HepG2 (cell line): ENCODE measurements at regions not wholly inside any gene's neighbourhood (a gene's known extent, or its start where the extent isn't known, plus 50 kb on each side); places are given as distances from the start of the nearest gene placed in this dataset.

ENCODE experiments used
- ATAC-seq: fragments of 200-7000 bp; cut with Tn5 transposase; 3 replicates; pipeline ENCODE4 v1.9.1; 2020; ENCODE audit warnings: mild to moderate bottlenecking, moderate library complexity
- BruUV-seq: library from RNA; stranded (reverse); fragments of 400-500 nt; replicated peaks from 2 replicates; lab custom pipeline; 2021; lab: Mats Ljungman, UMichigan
- CTCF ChIA-PET: fragments of 300-600 bp; formaldehyde crosslinking; extraction: SDS; loops from one replicate; lab custom pipeline; 2021; ENCODE audit warnings: low total read pairs, inconsistent platforms, low intra/inter-chr PET ratio; lab: Yijun Ruan, JAX
- POLR2A ChIA-PET: fragments of 350-600 bp; sonication (Branson Sonifier 250); formaldehyde crosslinking; loops from one replicate; lab custom pipeline; 2020; ENCODE audit warnings: antibody characterized with exemption, inconsistent platforms; lab: Yijun Ruan, JAX
- DNase-seq: peaks from one replicate; pipeline ENCODE4 v3.0.0-alpha.2; 2015; ENCODE audit warnings: low spot score
- FAIRE-seq: peaks from 3 replicates; lab custom pipeline; 2011; peaks lifted over from hg19 to GRCh38; lab: Jason Lieb, UNC
- H2AFZ ChIP-seq: one replicate; pipeline ENCODE4 v1.6.1; 2011; ENCODE audit warnings: low read length, inconsistent platforms
- H3K27ac ChIP-seq: fragments of 300-600 bp; 3 replicates; pipeline ENCODE4 v1.8.0; 2011; ENCODE audit warnings: mixed run types, mild to moderate bottlenecking, mixed read lengths, low read length, inconsistent platforms; ENCODE audit not compliant: insufficient read depth; ENCODE audit errors: extremely low read length
- H3K27me3 ChIP-seq, 2 experiments: fragments of 200-600 bp in 1 of 2; 2 replicates in 1 of 2; 3 replicates in 1 of 2; pipeline versions ENCODE4 v1.6.0 to v1.8.0; 2011; ENCODE audit warnings: low read length in 2 of 2, mild to moderate bottlenecking in 2 of 2, moderate library complexity in 2 of 2, inconsistent platforms in 1 of 2; ENCODE audit not compliant: insufficient read depth in 2 of 2, control insufficient read depth in 1 of 2
- H3K36me3 ChIP-seq, 2 experiments: fragments of 200-600 bp in 1 of 2; replicated peaks in 1 of 2; 2 replicates in 1 of 2; 3 replicates in 1 of 2; pipeline versions ENCODE4 v1.5.1 to v1.8.0; 2011; ENCODE audit warnings: low read length in 2 of 2, inconsistent platforms in 1 of 2; ENCODE audit not compliant: insufficient read depth in 2 of 2, control insufficient read depth in 1 of 2
- H3K4me1 ChIP-seq: 2 replicates; pipeline ENCODE4 v1.5.1; 2012; ENCODE audit warnings: low read length, inconsistent platforms; ENCODE audit not compliant: insufficient read depth
- H3K4me2 ChIP-seq: 2 replicates; pipeline ENCODE4 v1.6.0; 2011; ENCODE audit warnings: low read depth, low read length, inconsistent platforms
- H3K4me3 ChIP-seq, 3 experiments: fragments of 200-600 bp in 1 of 3; sonication (generic), shearing (Covaris generic) in 1 of 3; replicated peaks in 1 of 3; 2 replicates each; pipeline ENCODE4 v1.5.1; 2011 to 2016; ENCODE audit warnings: low read length in 3 of 3, inconsistent platforms in 2 of 3, low read depth in 2 of 3, mild to moderate bottlenecking in 2 of 3, control low read depth in 1 of 3, mixed read lengths in 1 of 3; ENCODE audit not compliant: insufficient read depth in 1 of 3
- H3K79me2 ChIP-seq: one replicate; pipeline ENCODE4 v1.6.1; 2011; ENCODE audit warnings: low read length, inconsistent platforms; ENCODE audit not compliant: insufficient read depth
- H3K9ac ChIP-seq: 2 replicates; pipeline ENCODE4 v1.6.0; 2011; ENCODE audit warnings: mild to moderate bottlenecking, low read depth, low read length, inconsistent platforms; ENCODE audit not compliant: insufficient read depth
- H3K9me3 ChIP-seq: 2 replicates; pipeline ENCODE4 v1.5.1; 2012; ENCODE audit warnings: mild to moderate bottlenecking, low read length
- H4K20me1 ChIP-seq: 2 replicates; pipeline ENCODE4 v1.6.0; 2011; ENCODE audit warnings: inconsistent platforms, mild to moderate bottlenecking, low read length, moderate library complexity; ENCODE audit not compliant: insufficient read depth
- ADNP ChIP-seq: sonication (generic); formaldehyde crosslinking; IDR thresholded peaks from 2 replicates; pipeline ENCODE4 v1.4.0; 2020; ENCODE audit warnings: missing genetic modification reagents
- FOXA1 ChIP-seq, 2 experiments: fragments of 450-650 bp in 1 of 2; sonication (generic) in 1 of 2; formaldehyde crosslinking in 1 of 2; IDR thresholded peaks; 2 replicates each; pipeline versions ENCODE4 v1.4.0 to v1.6.1; 2016 to 2020; ENCODE audit warnings: missing genetic modification reagents in 1 of 2
- MAX ChIP-seq: IDR thresholded peaks from 2 replicates; pipeline ENCODE4 v1.6.1; 2012; ENCODE audit warnings: inconsistent platforms
- RBFOX2 ChIP-seq: fragments of 200-400 bp; formaldehyde crosslinking; IDR thresholded peaks from 2 replicates; pipeline ENCODE4 v1.6.1; 2017; ENCODE audit warnings: low read depth, mild to moderate bottlenecking, low read length
- SMARCE1 ChIP-seq: fragments of 450-650 bp; IDR thresholded peaks from 2 replicates; pipeline ENCODE4 v1.6.1; 2017; ENCODE audit warnings: borderline replicate concordance
- STAG1 ChIP-seq: sonication (generic); formaldehyde crosslinking; IDR thresholded peaks from 2 replicates; pipeline ENCODE4 v1.4.0; 2020; ENCODE audit warnings: missing genetic modification reagents
- ZNF10 ChIP-seq: sonication (generic); formaldehyde crosslinking; IDR thresholded peaks from 2 replicates; pipeline ENCODE4 v1.4.0; 2020; ENCODE audit warnings: mild to moderate bottlenecking, low read depth, missing genetic modification reagents, borderline replicate concordance
- ZNF121 ChIP-seq: sonication (generic); formaldehyde crosslinking; IDR thresholded peaks from 2 replicates; pipeline ENCODE4 v1.5.0; 2020; ENCODE audit warnings: mild to moderate bottlenecking, missing genetic modification reagents
- ZNF24 ChIP-seq: fragments of 450-650 bp; IDR thresholded peaks from 2 replicates; pipeline ENCODE4 v1.6.1; 2017; ENCODE audit warnings: antibody characterized with exemption, mild to moderate bottlenecking
- ZNF335 ChIP-seq: sonication (generic); formaldehyde crosslinking; IDR thresholded peaks from 2 replicates; pipeline ENCODE4 v1.4.0; 2020; ENCODE audit warnings: missing genetic modification reagents
- ZNF468 ChIP-seq: sonication (generic); formaldehyde crosslinking; IDR thresholded peaks from 2 replicates; pipeline ENCODE4 v1.8.0; 2022; ENCODE audit warnings: mild to moderate bottlenecking, moderate library complexity, missing genetic modification reagents
- ZNF510 ChIP-seq: sonication (generic); formaldehyde crosslinking; IDR thresholded peaks from 2 replicates; pipeline ENCODE4 v1.4.0; 2020; ENCODE audit warnings: low read depth, mild to moderate bottlenecking, missing genetic modification reagents
- ZNF558 ChIP-seq: sonication (generic); formaldehyde crosslinking; IDR thresholded peaks from 2 replicates; pipeline ENCODE4 v1.9.0; 2022; ENCODE audit warnings: mild to moderate bottlenecking, missing genetic modification reagents, borderline replicate concordance
- ZNF674 ChIP-seq: sonication (generic); formaldehyde crosslinking; IDR thresholded peaks from 2 replicates; pipeline ENCODE4 v1.5.0; 2020; ENCODE audit warnings: low read depth, mild to moderate bottlenecking, missing genetic modification reagents
- ZNF816 ChIP-seq: sonication (generic); formaldehyde crosslinking; IDR thresholded peaks from 2 replicates; pipeline ENCODE4 v1.8.0; 2022; ENCODE audit warnings: missing genetic modification reagents, mild to moderate bottlenecking, borderline replicate concordance
- ZSCAN22 ChIP-seq: sonication (generic); formaldehyde crosslinking; IDR thresholded peaks from 2 replicates; pipeline ENCODE4 v1.4.0; 2020; ENCODE audit warnings: mild to moderate bottlenecking, missing genetic modification reagents
- WGBS: methylation state at CpG from one replicate; pipeline ENCODE4 v1.1.6; 2017; ENCODE audit warnings: low lambda C conversion rate; 5-methylcytosine and 5-hydroxymethylcytosine counted together
- in situ Hi-C: cut with HindIII; loops from 2 replicates; pipeline ENCODE4 v1.10.0; 2017; ENCODE audit warnings: low pct_unique_long_range_greater_than_20kb; ENCODE audit not compliant: extremely low pct_ligation_motif_present
- intact Hi-C: fragments of 100-400 bp; cut with micrococcal nuclease; formaldehyde crosslinking; loops from one replicate; pipeline ENCODE4 v1.10.0; 2022; ENCODE audit not compliant: unreplicated experiment
- TF ChIP-seq, protein P1 (sequence below): sonication (generic); formaldehyde crosslinking; IDR thresholded peaks from 2 replicates; pipeline ENCODE4 v1.5.1; 2020; ENCODE audit warnings: missing genetic modification reagents, mild to moderate bottlenecking, borderline replicate concordance
- TF ChIP-seq, protein P2 (sequence below): sonication (generic); formaldehyde crosslinking; IDR thresholded peaks from 2 replicates; pipeline ENCODE4 v1.9.0; 2021; ENCODE audit warnings: missing genetic modification reagents, borderline replicate concordance
- TF ChIP-seq, protein P3 (sequence below): sonication (generic); formaldehyde crosslinking; IDR thresholded peaks from 2 replicates; pipeline ENCODE4 v1.5.1; 2020; ENCODE audit warnings: mild to moderate bottlenecking, moderate library complexity, missing genetic modification reagents
- TF ChIP-seq, protein P4 (sequence below): sonication (generic); formaldehyde crosslinking; IDR thresholded peaks from 2 replicates; pipeline ENCODE4 v1.4.0; 2020; ENCODE audit warnings: missing genetic modification reagents

DNA sequence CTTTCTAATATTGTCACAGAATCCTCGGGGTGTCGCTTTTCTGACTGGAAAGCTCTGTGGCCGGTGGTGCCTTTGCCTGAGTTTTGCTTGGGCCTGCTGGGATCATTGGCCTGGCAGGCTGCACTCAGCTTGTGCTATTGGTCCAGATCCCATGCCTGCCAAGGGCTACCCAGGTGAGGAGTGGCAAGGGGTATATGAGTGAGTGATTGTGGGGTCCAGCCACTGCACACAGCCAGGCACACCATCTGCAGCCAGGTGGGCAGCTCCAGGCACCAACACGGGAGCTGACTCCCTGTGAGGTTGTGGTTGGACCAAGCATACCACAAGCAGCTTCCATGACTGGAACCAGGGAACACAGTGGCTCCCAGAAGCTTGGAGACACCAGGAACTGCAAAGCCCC lies 557.2 kb downstream of the SI start:
- no peak for TF ChIP-seq MAX
- no peak for TF ChIP-seq ZNF10 (CRISPR knock-in tag)
- no peak for TF ChIP-seq STAG1 (CRISPR knock-in tag)
- no peak for TF ChIP-seq ZNF121
- no peak for TF ChIP-seq ZNF510
- TF ChIP-seq FOXA1 (IDR thresholded peaks at IDR 0.05): no peak
- TF ChIP-seq FOXA1 (CRISPR knock-in tag; IDR thresholded peaks at IDR 0.05): no peak
- TF ChIP-seq, protein P1, sequence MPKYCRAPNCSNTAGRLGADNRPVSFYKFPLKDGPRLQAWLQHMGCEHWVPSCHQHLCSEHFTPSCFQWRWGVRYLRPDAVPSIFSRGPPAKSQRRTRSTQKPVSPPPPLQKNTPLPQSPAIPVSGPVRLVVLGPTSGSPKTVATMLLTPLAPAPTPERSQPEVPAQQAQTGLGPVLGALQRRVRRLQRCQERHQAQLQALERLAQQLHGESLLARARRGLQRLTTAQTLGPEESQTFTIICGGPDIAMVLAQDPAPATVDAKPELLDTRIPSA: no peak
- no peak for TF ChIP-seq ZNF558
- no peak for TF ChIP-seq ZNF335 (CRISPR knock-in tag)
- no peak for TF ChIP-seq SMARCE1
- TF ChIP-seq ADNP: no peak
- TF ChIP-seq, protein P2, sequence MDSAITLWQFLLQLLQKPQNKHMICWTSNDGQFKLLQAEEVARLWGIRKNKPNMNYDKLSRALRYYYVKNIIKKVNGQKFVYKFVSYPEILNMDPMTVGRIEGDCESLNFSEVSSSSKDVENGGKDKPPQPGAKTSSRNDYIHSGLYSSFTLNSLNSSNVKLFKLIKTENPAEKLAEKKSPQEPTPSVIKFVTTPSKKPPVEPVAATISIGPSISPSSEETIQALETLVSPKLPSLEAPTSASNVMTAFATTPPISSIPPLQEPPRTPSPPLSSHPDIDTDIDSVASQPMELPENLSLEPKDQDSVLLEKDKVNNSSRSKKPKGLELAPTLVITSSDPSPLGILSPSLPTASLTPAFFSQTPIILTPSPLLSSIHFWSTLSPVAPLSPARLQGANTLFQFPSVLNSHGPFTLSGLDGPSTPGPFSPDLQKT (CRISPR knock-in tag): no peak
- TF ChIP-seq ZNF468: no peak
- no peak for TF ChIP-seq ZNF24
- no peak for TF ChIP-seq ZNF816
- no peak for TF ChIP-seq ZSCAN22
- no peak for TF ChIP-seq RBFOX2
- TF ChIP-seq ZNF674 (CRISPR knock-in tag): no peak
- TF ChIP-seq, protein P3, sequence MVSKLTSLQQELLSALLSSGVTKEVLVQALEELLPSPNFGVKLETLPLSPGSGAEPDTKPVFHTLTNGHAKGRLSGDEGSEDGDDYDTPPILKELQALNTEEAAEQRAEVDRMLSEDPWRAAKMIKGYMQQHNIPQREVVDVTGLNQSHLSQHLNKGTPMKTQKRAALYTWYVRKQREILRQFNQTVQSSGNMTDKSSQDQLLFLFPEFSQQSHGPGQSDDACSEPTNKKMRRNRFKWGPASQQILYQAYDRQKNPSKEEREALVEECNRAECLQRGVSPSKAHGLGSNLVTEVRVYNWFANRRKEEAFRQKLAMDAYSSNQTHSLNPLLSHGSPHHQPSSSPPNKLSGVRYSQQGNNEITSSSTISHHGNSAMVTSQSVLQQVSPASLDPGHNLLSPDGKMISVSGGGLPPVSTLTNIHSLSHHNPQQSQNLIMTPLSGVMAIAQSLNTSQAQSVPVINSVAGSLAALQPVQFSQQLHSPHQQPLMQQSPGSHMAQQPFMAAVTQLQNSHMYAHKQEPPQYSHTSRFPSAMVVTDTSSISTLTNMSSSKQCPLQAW (CRISPR knock-in tag): no peak
- TF ChIP-seq, protein P4, sequence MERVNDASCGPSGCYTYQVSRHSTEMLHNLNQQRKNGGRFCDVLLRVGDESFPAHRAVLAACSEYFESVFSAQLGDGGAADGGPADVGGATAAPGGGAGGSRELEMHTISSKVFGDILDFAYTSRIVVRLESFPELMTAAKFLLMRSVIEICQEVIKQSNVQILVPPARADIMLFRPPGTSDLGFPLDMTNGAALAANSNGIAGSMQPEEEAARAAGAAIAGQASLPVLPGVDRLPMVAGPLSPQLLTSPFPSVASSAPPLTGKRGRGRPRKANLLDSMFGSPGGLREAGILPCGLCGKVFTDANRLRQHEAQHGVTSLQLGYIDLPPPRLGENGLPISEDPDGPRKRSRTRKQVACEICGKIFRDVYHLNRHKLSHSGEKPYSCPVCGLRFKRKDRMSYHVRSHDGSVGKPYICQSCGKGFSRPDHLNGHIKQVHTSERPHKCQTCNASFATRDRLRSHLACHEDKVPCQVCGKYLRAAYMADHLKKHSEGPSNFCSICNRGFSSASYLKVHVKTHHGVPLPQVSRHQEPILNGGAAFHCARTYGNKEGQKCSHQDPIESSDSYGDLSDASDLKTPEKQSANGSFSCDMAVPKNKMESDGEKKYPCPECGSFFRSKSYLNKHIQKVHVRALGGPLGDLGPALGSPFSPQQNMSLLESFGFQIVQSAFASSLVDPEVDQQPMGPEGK (CRISPR knock-in tag): no peak
- TF ChIP-seq, all 625 proteins: peak for 0
- H3K79me2 ChIP-seq: no peaks in the 10 kb centered on the region
- in situ Hi-C loops (no loop called here), intact Hi-C loops (no loop called here)
- H3K9me3 ChIP-seq: no peaks in the 10 kb centered on the region
- H3K9ac ChIP-seq: no peak overlapping the region
- 0% methylated on average over 3 of the region's 4 CpGs for WGBS
- no peaks in the 10 kb centered on the region for H3K27me3 ChIP-seq
- ChIA-PET CTCF (no interaction called here), POLR2A (no interaction called here)
- FAIRE-seq (no peak), ATAC-seq (no peak), DNase-seq (no peak)
- no peak overlapping the region for H3K4me2 ChIP-seq
- no peaks in the 10 kb centered on the region for H4K20me1 ChIP-seq
- H3K36me3 ChIP-seq: no peaks in the 10 kb centered on the region
- H2AFZ ChIP-seq: no peak overlapping the region
- no TSS peak for BruUV-seq
- H3K27ac ChIP-seq: no peak overlapping the region
- peaks cover 15% of the 10 kb centered on the region for H3K4me1 ChIP-seq
- no peak overlapping the region for H3K4me3 ChIP-seq
